ENCODE measurements at regions not wholly inside any gene's neighbourhood (a gene's known extent, or its start where the extent isn't known, plus 50 kb on each side); places are given as distances from the start of the nearest gene placed in this dataset.

- TF ChIP-seq EZH2 (IDR thresholded peaks at IDR 0.05; ENCODE audit: borderline replicate concordance, low read depth, low read length, poor library complexity, severe bottlenecking) (no peak), CTCF (conservative IDR thresholded peaks at IDR 0.05; ENCODE audit: low read depth, low read length) (no peak)
Measured at GRCh38 chr7:142595816-142596516, 153.3 kb upstream of the PRSS1 start.
